Osteoblast (primary cell): ENCODE measurements at regions not wholly inside any gene's neighbourhood (a gene's known extent, or its start where the extent isn't known, plus 50 kb on each side); places are given as distances from the start of the nearest gene placed in this dataset.
A peak's percentile ranks its signal among the peaks of the same experiment; 100 is the strongest.
"Not testable (repeated sequence)": the region's sequence is repeated elsewhere in the genome, so short reads cannot be mapped to it uniquely, and the experiment has no call there.

Experiments
- DNase-seq: peaks from one replicate; pipeline ENCODE4 v3.0.0; 2011; ENCODE audit warnings: low spot score, mixed read lengths; ENCODE audit not compliant: insufficient read length; ENCODE audit errors: missing footprints
- H2AFZ ChIP-seq: 2 replicates; pipeline ENCODE4 v1.6.0; 2011; ENCODE audit warnings: mild to moderate bottlenecking, low read length
- H3K27ac ChIP-seq: 2 replicates; pipeline ENCODE4 v1.5.1; 2011; ENCODE audit warnings: mild to moderate bottlenecking, low read depth, low read length, moderate library complexity
- H3K27me3 ChIP-seq: 2 replicates; pipeline ENCODE4 v1.6.0; 2012; ENCODE audit warnings: mild to moderate bottlenecking, control low read depth, inconsistent platforms, low read length, moderate library complexity; ENCODE audit not compliant: insufficient read depth
- H3K36me3 ChIP-seq: 2 replicates; pipeline ENCODE4 v1.5.1; 2011; ENCODE audit warnings: mild to moderate bottlenecking, low read length, control low read depth, moderate library complexity; ENCODE audit not compliant: insufficient read depth
- H3K4me1 ChIP-seq: 2 replicates; pipeline ENCODE4 v1.5.1; 2011; ENCODE audit warnings: mild to moderate bottlenecking, low read length, control low read depth, moderate library complexity; ENCODE audit not compliant: insufficient read depth
- H3K4me2 ChIP-seq: 2 replicates; pipeline ENCODE4 v1.6.0; 2011; ENCODE audit warnings: mild to moderate bottlenecking, low read length; ENCODE audit not compliant: insufficient read depth
- H3K4me3 ChIP-seq: fragments of 200-600 bp; sonication (generic); 3 replicates; pipeline ENCODE4 v1.5.1; 2012; ENCODE audit warnings: mild to moderate bottlenecking, low read length, inconsistent platforms; ENCODE audit not compliant: insufficient read depth
- H3K79me2 ChIP-seq: 2 replicates; pipeline ENCODE4 v1.6.0; 2012; ENCODE audit warnings: mild to moderate bottlenecking, low read length, control low read depth, inconsistent platforms; ENCODE audit not compliant: insufficient read depth
- H3K9me3 ChIP-seq: 2 replicates; pipeline ENCODE4 v1.5.1; 2011; ENCODE audit warnings: low read depth, low read length, control low read depth
- H4K20me1 ChIP-seq: 2 replicates; pipeline ENCODE4 v1.6.0; 2012; ENCODE audit warnings: mild to moderate bottlenecking, low read length, control low read depth; ENCODE audit not compliant: insufficient read depth

DNA sequence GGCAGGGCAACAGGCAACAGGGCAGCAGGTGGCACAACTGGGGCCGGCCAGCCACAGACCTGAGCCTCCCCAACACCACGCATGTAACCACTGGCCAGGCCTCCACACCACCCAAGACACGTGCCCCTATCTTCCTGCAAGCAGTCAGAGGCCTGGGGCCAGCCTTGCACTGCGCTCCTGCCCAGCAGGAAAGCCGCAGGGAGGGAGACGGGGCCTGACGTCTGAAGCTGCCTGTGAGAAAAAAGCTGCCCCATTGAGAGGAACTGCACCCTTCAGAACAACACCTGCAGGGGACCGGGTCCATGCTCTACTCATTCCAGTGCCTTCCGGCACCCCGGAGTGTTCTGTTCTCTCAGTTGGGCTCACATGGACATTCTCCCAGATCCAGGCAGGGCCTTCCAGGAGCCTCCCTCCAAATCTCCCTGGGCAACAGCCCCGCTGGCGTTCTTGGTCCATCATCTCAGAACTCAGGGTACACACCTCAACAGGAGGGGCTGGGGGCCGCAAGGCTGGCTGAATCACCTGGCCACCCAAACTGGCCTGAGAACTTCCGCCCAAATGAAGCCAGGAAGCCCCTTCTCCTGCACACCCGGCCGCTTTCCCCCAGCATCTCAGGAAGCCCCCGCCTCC is 5403.6 kb upstream of the TPTE start:
- H3K4me1 ChIP-seq, H2AFZ ChIP-seq: not testable (repeated sequence)

DNA sequence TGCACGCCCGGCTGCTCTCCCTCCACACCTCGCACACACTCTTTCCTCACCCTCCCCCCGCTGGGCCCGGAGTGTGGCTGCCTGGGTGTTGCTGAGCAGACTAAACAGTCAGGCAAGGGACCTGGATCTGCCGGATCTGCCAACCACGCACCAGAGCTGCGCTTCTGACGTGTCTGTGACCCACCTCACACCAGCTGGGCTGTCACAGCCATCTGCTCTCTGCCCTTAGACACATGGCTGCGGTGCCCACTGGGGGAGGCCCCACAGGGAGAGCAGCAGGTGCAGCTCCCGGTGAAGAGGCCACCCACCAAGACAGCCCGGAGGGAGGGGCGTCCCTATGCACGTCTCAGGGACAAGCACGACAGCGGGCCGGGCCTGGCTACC is 5403.1 kb upstream of the TPTE start:
- H4K20me1 ChIP-seq, H3K79me2 ChIP-seq, H3K4me3 ChIP-seq, H2AFZ ChIP-seq, H3K36me3 ChIP-seq, H3K4me1 ChIP-seq, H3K4me2 ChIP-seq, H3K27me3 ChIP-seq, H3K27ac ChIP-seq, H3K9me3 ChIP-seq, DNase-seq: not testable (repeated sequence)

More for the DNA sequence above, 5403.6 kb upstream of the TPTE start:
- not testable (repeated sequence) for H3K4me3 ChIP-seq, H3K27me3 ChIP-seq, H3K9me3 ChIP-seq, H4K20me1 ChIP-seq, DNase-seq, H3K36me3 ChIP-seq, H3K4me2 ChIP-seq, H3K27ac ChIP-seq, H3K79me2 ChIP-seq

GRCh38 chr21:5119179-5119578 is 5402.2 kb upstream of the TPTE start:
- DNase-seq, result peak; percentile 11
- not testable (repeated sequence) for H2AFZ ChIP-seq, H3K4me1 ChIP-seq, H3K36me3 ChIP-seq, H3K27ac ChIP-seq, H3K9me3 ChIP-seq, H3K4me3 ChIP-seq, H3K79me2 ChIP-seq, H3K4me2 ChIP-seq, H3K27me3 ChIP-seq, H4K20me1 ChIP-seq

DNA sequence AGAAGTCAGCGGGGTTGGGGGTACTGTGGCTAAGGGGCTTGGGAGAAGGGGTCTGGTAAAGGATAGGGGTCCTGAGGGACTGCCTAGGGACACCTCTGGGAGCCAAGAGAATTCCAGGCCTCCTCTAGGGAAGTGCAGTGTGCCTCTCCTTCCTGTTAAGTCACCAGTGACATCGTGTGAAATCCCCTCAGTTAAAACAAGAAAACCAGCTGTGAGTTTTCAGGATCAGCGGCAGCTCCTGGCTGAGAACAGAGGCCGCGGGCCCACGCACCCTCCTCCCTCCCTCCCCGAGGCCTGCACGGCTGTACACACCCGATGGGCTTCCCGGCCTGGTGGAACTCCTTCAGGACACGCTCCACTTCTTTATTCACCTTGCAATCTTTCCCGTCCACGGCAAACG is 5400.0 kb upstream of the TPTE start:
- not testable (repeated sequence) for H3K9me3 ChIP-seq, H3K4me3 ChIP-seq, H3K27ac ChIP-seq, H3K27me3 ChIP-seq, H3K4me1 ChIP-seq, H2AFZ ChIP-seq, H3K79me2 ChIP-seq, H3K4me2 ChIP-seq, H3K36me3 ChIP-seq, H4K20me1 ChIP-seq, DNase-seq

DNA sequence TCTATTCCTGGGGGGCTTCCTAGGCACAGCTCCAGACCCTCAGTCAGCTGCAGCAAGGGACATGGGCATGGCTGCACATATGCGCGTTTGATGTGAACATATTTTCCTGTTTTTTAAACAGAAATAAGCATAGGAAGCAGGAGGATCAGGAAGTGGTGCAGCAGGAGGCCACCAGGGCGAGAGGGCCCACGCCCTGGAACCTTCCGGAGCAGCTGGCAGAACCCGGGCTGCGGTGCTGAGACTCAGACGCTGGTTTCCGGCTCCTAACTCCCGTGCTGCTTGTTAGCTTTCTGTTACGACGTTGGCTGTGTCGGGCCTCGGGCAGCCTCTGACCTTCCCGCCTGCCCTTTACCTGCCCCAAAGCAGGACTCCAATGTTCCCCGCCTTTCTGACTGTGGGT is 5399.5 kb upstream of the TPTE start:
- not testable (repeated sequence) for H3K27ac ChIP-seq, H3K79me2 ChIP-seq, H3K4me1 ChIP-seq, DNase-seq, H3K36me3 ChIP-seq, H2AFZ ChIP-seq, H3K9me3 ChIP-seq, H3K4me3 ChIP-seq, H3K4me2 ChIP-seq, H3K27me3 ChIP-seq, H4K20me1 ChIP-seq

- not testable (repeated sequence) for DNase-seq, H3K27ac ChIP-seq, H3K9me3 ChIP-seq, H3K4me1 ChIP-seq, H3K4me2 ChIP-seq, H4K20me1 ChIP-seq, H3K27me3 ChIP-seq, H3K79me2 ChIP-seq, H3K4me3 ChIP-seq, H3K36me3 ChIP-seq, H2AFZ ChIP-seq
Measured at GRCh38 chr21:5123655-5124054, 5397.7 kb upstream of the TPTE start.

DNA sequence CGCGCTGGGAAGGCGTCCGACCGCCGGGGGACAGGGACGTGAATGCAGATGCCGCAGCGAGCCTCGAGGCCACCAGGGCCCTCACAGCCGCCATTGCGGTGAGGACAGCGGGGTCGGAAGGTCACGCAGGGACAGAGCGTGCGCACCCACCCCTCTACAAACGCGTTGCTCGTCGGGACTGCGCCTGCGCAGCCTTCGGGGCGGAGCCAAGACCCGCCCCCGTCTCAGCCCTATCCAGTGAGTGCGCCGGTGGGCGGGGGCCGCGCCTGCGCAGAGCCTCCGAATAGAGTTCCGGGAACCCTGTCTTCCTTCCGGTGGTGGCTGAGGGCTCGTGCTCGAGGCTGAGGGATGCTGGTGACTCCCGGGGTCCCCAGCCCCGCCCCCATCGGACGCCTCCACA is 5393.1 kb upstream of the TPTE start:
- H3K4me3 ChIP-seq, result peak overlapping the region; percentile 67
- not testable (repeated sequence) for H3K27me3 ChIP-seq, DNase-seq, H3K27ac ChIP-seq, H3K4me2 ChIP-seq, H4K20me1 ChIP-seq, H2AFZ ChIP-seq, H3K9me3 ChIP-seq, H3K36me3 ChIP-seq, H3K4me1 ChIP-seq, H3K79me2 ChIP-seq

GRCh38 chr21:5133824-5134223 is 5387.6 kb upstream of the TPTE start:
- not testable (repeated sequence) for H3K4me1 ChIP-seq, H3K4me3 ChIP-seq, H3K79me2 ChIP-seq, H3K4me2 ChIP-seq, H3K27ac ChIP-seq, DNase-seq, H3K9me3 ChIP-seq, H3K36me3 ChIP-seq, H3K27me3 ChIP-seq, H4K20me1 ChIP-seq, H2AFZ ChIP-seq

GRCh38 chr21:5136406-5136805 is 5385.0 kb upstream of the TPTE start:
- not testable (repeated sequence) for H4K20me1 ChIP-seq, H2AFZ ChIP-seq, H3K4me2 ChIP-seq, H3K27ac ChIP-seq, H3K4me1 ChIP-seq, H3K79me2 ChIP-seq, H3K4me3 ChIP-seq, H3K27me3 ChIP-seq, H3K9me3 ChIP-seq, H3K36me3 ChIP-seq, DNase-seq
